T1000 (cell line): ENCODE measurements at regions not wholly inside any gene's neighbourhood (a gene's known extent, or its start where the extent isn't known, plus 50 kb on each side); places are given as distances from the start of the nearest gene placed in this dataset.

Experiments
- DNase-seq: peaks from one replicate; lab custom pipeline; 2025; ENCODE audit warnings: mixed read lengths; lab: John Stamatoyannopoulos, UW

DNA sequence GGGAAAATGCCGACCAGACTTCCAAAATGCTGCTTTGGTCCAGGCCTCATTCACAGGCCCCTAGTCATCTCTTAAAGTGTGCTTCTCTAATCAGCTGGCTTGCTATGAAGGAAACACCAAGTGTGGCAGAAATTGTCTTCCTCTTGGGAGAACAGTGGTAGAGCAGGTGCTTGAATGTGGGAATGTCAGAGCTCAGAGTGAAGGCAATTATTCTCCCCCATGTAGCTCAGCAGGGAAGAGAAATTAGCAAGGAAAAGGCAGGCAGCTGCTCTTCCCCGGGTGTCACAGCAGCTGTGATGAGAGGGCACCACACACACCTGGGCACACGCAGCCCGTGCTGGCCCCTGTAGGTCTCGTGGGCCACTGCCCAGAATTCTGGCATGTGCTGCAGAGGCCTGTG lies 358.5 kb downstream of the WDR72 start:
- no peak for DNase-seq

DNA sequence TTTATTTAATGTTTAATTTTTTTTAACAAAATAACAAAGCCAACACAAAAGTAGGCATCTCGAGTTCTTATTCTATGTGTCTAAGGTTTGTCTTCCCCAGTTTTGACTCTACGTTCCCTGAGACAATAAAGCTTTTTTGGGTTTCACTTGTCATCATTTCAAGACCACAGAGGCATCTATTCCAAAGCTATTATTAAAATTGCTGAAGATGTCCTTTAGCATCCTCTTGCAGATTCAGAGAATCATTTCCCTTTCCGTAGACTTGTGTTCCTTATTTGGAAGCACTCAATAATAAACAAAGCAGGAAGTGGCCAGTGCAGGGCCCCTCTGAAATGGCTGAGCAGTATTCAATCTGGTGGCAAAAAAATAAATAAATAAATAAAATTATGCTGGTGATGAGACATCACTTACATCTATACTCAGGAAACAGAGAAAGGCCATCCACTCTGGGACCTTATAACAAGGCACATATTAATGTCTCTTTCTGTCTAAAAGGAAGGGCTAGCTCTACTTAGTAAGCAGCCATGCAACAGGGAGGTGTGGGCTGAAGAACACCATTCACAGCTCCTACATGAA lies 362.3 kb downstream of the WDR72 start:
- no peak for DNase-seq

DNA sequence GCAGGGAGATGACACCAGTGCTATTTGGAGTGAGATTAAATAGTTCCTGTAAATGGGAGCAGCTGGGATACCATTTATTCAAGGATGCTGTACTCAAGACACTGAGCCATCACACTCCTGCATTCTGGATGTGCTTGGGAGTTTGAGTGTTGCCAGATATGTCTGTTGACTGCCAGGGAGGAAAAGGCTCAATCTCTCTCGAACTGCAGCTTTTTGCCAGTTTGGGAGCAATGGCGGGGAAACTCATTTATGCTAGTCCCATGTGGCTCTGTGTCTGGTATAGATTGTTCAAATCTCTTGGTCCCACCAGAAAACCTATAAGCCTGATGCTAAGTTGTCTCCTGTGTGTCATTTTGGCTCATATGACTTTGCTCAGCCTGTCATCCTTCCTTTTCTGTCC lies 363.6 kb downstream of the WDR72 start:
- no peak for DNase-seq

DNA sequence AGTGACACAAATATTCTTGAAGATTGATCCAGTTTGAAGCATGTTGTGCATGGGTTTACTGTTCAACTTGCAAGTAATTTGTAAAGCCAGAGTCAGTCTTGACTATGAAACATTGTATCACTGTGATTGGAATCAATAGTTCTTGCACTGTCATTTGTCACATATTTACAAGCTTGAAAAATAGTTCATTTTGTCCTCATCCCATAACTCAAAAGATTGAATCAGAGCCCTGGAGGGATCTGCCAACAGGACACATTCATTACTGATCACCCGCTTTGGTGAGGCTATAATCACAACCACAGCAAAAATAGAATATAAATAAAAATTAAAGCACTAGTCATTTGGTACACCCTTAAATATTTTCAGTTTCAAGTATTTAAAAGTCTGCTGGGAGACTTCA lies 368.9 kb downstream of the WDR72 start:
- DNase-seq = no peak

DNA sequence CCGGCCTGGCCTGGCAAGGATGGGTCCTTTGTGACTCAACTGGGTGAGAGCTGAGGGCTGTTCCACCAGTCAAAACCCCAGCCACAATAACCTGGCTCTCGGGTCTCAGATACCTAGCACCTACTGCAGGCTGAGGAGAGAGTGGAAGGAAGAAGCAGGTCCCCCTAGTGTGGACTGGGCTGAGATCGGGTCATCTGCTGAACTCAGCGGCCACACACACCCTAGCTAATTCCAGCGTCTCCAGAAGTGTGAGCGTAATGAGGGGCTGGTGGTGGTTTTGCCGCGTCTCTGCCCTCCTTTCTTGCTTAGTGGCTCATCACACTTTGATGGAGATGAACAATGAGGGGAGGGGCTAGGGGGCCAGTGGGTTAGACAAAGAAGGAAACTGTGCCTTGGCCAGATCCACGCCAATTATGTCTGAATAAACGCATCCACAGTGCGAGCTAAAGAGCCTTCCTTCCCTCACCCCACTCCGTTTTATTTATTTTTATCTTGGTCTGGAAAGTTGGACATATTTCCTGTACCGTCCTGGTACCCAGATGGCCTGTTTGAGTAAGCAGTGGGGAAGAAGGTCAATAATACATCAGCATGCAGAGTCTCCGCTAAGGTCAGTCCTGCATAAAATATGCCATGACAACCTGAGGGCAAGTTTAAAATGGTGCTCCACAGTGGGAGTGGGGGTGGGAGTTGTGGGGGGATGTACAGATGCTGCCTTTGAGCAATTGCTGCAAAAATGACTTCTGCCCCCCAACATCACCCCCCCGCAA lies 370.0 kb downstream of the WDR72 start:
- DNase-seq = no peak

DNA sequence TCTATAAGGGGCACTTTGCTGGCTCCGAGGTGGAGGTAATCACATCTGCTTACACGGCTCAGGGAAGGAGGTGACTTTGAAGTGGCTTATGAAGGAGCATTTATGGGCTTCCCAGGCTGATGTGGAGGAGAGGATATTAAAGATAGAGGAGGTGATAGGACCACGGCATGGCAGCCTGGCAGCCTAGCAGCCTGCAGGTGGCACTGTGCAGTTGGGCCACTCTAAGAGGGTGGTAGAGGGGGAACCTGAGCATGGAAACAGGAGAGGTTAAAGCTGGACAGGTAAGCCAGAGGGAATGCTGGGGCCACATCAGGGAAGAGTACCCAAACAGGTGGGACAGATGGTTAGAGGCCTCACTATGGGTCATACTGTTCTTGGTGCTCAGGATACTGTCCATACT lies 375.0 kb downstream of the WDR72 start:
- no peak for DNase-seq

DNA sequence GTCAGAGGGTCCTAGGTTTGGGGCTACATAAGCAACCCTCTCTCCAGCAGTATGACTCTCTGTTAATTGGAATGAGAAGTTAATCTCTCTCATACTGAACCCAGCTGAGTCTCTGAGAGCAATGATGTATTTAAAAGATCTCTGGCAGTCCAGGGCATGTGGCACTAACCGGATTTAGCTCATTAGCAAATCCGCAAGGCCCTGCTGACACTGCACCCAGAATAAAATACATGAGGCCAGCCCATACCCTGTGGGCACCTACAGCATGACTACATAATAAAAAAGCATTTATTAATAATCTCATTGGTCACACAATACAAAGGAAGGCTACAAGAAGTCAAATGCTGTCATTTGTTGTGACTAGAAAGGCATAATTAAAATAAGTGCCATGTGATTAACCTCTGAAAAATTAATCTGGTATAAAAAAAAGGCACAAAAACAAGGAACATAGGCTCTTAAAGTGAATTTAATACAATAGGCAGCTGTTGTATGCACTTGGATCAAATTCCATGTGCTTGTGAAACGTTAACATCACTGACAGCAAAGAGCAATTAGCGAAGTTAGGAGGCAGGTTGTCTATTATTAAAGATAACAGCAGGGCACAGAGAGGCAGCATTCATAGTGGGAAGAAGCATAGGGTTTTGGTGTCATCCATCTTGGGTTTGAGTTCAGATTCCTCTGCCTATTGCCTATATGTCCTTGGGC lies 381.2 kb downstream of the WDR72 start:
- no peak for DNase-seq

DNA sequence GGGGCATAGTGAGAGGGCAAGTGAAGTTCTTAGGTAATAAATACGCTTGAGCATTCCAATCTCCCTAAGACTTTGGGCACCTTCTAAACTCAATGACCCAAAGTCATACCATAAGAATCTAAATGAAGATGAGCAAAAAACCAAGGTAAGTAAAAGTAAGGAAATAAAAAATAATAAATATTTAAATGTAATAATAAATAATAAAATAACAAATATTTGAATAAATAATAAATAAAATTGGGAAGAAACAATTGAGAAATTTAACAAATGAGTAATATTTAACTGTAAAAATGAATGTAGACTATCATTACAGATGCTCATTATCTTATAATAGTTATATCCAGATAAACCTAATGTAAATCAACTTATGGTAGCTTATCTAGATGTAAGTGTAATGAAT lies 391.7 kb downstream of the WDR72 start:
- no peak for DNase-seq

DNA sequence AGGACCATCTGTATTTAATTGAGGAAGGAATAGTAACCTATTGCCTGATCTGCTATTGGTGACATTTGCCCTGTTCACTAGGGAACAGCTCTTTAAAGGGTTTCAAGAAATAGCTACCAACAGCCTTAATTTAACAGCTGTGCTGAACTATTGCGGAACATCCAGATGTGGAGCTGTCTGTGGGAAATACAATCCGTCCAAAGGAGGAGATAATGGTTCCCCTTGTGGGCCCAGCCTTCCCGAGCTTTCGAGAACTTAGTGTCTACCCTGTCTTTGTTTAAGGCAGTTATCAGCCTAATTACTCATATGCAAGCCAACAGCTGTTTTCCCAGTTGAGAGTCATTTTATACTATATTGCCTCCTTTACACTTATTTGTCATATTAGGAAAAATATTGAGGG lies 398.6 kb downstream of the WDR72 start:
- DNase-seq = no peak

DNA sequence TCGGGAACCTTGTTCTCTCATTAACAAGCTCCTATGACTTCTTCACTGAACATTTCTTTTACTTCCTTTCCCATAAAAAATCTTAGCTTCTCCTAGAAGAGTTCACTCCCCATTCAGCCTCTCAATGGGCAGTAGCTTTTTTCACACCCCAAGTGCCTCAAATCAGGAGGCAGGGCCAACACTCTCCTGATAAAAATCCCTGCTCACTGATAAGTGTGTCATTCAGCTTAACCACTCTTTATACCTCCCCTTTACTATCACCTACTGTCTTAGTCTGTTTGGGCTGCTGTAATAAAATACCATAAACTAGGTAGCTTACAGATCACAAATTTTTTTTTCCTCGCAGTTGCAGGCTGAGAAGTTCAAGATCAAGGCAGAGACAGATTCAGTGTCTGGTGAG lies 400.4 kb downstream of the WDR72 start:
- no peak for DNase-seq

DNA sequence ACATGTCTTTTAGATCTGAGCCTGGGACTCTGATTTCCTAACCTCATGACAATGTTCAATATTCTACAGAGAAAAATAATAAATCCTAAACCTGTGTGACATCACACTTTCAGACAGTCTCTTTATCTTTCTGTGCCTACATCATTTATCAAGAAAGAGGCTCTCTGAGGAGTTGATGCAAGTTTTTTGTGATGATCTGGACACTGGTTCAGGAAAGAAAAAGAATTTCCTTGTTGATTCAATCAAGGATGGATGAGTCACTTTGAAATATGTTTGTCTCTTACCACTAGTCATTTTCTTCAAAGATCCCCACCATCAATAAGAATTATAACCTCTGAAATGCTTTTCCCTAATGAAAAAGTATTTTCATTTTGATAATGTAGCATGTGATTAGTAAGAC lies 404.6 kb downstream of the WDR72 start:
- DNase-seq = no peak

DNA sequence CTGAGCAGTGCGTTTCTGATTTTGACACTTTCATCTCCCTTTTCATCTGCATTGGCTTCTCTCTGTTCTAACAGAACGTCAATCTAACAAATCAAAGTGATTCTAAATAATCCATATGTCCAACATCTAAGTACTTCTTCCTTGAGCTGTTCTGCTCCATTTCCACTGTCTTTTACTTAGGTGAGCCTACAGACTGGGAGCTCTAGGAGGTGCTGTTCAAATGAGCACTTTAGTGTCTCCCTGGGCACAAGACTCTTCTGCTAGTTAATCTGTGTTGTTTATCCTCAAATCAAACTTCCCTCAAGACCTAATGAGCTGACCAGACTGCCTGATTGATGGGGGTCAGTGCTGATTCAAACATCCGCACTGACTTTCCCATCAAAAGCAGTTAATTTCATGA lies 408.1 kb downstream of the WDR72 start:
- DNase-seq = no peak

DNA sequence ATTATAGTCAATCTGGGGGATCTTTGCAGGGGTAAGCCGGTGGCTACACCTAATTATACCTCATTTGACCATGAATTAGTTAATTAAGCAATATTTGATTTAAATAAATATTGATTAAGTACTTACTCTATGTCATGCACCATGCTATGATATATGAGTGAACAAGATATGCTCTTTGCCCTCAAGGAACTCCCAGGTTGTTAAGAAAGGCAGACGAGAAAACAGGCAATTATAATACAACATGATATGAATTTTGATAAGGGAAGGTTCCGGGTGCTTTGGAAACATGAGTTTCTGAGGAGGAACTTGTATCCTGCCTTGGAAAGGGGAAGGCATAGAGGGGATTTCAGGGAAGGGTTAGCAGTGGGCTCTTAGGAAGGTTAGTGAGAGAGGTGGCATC lies 412.9 kb downstream of the WDR72 start:
- DNase-seq = no peak

DNA sequence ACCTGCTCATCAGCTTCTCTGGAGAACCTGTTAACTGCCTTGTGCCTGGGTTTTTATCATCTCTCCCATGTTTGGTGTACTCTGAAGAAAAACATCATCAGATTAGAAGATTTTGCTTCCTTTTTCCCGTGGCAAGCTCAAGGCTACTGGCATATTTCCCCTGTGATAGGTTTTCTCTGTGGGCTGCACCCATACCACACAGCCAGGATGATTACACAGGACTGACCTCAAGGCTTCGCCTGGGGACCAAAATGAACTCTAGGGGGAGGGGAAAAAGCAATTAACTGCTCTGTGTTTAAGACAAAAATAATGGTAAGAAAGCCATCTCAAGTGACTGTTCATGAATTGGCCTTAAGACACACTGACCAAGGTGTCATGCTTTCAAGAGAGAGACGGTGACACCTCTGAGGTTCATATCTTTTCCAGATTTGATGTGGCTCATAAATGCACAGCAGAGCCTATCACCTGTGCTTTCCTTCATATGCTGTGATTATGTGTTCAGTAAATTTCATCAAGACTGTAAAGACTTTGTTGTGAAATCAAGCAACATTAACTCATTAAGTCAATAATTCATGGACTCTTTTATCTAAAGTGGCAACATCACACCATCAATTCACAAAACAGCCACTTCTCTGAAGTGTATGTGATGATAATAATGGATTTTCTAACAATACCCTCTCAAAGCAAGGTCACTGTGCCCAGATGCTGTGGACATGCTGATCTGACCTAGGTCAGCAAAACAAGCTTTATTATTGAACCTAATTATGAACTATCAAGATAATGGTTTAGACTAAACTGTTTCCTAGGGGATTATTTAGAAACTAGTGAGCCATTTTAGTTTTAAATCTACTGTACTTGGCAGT lies 427.9 kb downstream of the WDR72 start:
- DNase-seq = no peak

DNA sequence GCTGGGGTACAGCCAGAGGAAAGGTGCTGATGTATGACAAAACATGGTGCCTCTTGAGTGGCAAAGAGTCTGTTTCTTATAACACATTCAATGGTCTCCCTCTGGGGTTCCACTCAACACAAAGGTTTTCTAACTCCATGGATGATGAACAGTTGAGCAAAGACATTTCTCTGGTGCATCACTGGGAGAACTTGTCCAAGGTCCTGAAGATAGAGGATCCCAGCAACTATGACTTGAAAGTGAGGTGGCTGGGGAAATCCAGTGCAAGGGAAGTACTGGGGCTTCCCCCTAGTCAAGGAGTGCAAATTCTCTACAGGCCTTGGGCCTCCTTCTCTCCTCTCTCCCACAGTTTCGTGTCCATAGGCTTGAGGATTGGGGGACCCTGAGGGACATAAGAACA lies 431.1 kb downstream of the WDR72 start:
- DNase-seq = no peak

DNA sequence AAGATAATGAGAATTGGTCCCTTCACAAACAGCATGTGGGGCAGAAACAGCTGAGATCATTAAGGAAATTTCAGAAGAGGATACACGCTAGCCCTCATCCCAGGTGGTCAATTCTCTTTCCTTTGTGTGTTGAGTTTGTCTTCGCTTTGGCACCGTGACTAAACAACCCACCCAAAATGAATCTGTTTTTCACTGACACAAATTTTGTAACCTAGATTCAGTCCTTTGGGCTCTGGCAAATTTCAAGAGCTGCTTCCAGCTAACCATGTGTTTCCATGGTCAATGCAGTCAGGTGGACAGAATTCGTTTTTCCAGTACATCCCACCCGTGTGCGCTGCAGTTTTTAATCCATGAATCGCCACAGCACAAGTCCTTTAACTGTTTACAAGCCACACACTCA lies 435.4 kb downstream of the WDR72 start:
- no peak for DNase-seq

DNA sequence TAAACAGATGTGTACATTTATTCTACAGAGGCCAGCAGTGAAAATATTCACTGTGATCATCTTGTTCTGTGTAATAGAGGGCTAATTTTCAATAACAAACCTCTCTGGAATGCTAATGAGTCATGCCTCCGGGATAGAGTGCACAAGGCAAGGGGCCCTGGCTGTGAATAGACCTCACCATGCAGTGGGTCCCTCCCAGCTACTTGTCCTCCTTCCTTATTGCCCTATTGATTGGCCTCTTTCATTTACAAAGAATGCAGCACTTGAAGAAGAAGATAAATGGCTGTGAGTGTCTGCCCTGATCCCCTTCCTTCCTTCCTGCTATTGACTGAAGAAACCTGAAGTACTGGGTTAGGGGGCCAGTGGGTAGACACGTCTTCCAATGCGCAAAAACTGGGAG lies 436.3 kb downstream of the WDR72 start:
- DNase-seq = no peak

DNA sequence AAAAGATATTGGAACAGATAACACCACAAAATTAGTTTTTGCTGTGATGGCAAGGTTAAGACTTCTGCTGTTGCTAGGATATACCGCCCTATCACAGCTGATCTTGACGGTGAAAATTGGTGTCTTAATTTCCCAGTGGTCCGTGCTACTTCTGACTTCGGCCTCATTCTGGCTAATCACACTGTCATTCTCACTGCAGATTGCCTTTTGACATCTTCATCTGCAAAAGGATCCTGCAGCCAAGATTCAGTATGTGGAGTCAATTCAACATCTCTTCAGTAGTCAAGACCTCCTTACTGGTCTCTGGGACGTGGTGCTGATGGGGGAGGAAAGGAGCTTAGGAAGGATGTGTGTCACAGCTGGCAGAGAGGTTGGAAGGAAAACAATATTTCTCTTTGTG lies 438.6 kb downstream of the WDR72 start:
- DNase-seq = no peak

DNA sequence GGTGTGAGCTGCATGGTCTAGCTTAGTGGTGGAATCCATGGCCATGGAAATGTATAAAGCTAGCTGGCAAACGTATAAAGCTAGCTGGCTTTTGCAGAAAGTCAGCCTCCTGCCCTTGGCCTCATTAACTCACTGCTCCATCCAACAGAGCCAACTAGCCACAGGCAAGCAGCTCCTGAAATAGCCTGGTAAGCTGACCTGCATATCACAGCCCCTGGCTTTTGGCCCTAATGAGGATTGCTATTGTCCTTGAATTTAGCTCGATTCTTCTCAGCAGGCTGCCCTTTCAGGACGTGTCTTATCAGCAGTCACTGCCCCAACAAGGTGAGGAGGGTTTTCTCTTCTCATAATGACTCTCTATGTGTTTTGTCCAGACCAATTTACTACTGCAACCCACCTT lies 446.8 kb downstream of the WDR72 start:
- no peak for DNase-seq

DNA sequence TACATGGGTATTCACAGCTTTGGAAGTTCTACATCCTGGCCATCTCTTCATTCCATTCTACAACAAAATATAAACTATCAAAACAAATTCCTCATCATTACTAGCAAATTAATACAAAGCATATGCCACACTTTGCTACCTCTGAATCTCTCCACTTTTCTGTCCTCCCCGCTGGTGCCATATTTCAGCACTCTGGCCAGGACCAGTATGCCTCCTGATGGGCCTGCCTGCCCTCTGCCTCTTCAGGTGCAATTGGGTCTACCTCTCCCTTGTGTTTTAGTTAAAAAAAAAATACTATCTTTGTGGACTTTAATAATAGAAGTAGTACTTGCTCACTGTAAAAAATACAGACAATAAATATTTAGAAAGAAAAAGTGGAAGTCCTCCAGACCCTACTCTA lies 448.8 kb downstream of the WDR72 start:
- DNase-seq = no peak

DNA sequence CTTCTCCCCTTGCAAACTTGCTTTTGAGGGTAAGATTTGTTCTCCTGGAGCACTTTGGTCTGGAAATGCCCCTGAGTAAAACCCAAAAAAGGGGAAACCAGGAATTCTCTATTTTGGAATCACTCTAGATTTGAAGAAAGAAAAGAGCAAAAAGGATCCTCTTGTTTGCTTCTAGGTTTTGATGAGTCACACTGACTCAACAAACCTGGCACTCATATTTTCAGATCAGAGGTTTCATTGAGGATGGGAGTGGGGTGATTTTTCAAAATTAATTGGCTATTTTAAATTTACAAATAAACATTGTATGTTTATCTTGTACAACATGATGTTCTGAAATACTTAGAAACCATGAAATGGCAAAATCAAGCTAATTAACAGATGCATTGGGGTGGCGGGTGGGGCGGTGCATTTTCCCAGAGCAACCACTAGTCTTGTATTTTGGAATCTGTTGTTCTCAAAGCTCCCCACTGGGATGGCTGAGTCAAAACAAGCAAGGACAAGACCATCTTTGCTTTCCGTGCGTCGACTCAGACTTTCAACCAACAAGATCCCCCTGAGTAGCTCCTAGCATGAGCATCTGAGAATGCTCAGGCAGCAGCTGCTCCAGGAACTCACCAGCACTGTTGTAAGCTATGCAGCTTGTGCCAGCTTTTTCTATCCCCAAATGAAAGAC lies 451.4 kb downstream of the WDR72 start:
- DNase-seq = no peak

DNA sequence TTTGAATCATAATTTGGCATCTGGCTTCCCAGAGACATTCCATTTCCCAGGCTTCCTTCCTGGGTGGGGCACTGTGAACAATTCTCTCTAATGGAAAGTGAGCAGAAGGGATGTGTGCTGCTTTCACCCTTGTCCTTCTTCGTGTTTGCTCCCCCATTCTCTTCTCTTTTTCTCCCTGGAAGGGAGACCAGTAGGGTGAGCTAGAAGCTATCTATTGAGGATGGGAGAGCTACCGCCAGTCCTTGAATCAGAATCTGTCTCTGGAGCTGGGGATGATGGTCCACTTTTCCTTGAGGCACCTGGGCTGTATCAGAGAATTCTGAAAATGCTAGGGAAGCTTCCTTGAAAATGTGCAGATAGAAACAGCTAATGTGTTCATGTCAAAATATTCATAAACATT lies 453.9 kb downstream of the WDR72 start:
- DNase-seq = no peak
